Fibroblast of pulmonary artery (primary cell): ENCODE measurements at regions not wholly inside any gene's neighbourhood (a gene's known extent, or its start where the extent isn't known, plus 50 kb on each side); places are given as distances from the start of the nearest gene placed in this dataset.

Experiments used
- DNase-seq: peaks from one replicate; pipeline ENCODE4 v3.0.0-alpha.2; 2010; ENCODE audit warnings: low read depth
- H3K4me3 ChIP-seq: replicated peaks from 2 replicates; pipeline ENCODE4 v1.5.1; 2011; ENCODE audit warnings: low read depth, mild to moderate bottlenecking, control low read depth, low read length, moderate library complexity
- CTCF ChIP-seq: IDR thresholded peaks from 2 replicates; pipeline ENCODE4 v1.5.1; 2011; ENCODE audit warnings: mild to moderate bottlenecking, control low read depth, low read length, inconsistent platforms; ENCODE audit errors: missing control alignments

- no peak for TF ChIP-seq CTCF
- DNase-seq: no peak
- H3K4me3 ChIP-seq: no peak overlapping the region
Measured at GRCh38 chr13:87524775-87525174, 146.4 kb upstream of the SLITRK5 start.

DNA sequence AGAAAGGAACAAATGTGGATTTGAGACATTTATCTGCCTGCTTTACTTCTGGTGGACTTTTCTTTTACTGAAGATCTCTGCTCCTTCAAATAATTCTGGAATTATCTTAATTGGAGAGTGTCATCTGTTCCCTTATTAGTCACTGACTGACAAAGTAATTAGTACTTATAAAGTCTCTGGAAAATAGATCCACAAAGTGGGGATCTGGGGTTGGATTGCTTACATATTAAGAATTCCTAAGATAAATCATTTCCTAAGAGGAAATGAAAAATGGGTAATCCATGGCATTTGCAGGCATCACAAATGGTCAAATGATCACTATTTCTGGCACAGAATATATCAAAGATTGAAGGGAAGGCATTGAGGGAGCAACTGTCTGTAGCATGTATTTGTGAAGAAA is 137.4 kb upstream of the SLITRK5 start:
- H3K4me3 ChIP-seq: no peak overlapping the region
- no peak for DNase-seq
- no peak for TF ChIP-seq CTCF

DNA sequence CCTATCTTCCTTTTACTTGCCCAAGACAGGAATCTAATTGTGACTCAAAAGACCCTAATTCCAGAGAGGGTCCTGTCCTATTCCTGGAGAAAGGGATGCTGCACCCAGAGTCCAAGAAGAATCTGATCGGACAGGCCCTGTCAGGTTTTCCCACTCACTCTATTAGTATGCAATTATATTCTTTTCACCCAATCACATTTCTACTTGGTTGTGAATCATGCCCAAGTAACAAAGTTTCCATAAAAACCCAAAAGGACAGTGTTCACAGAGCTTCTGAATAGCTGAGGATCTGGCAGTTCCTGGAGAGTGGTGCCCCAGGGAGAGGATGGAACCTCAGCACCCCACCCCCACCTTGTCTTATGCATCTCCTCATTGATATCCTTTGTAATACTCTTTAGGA is 135.3 kb upstream of the SLITRK5 start:
- no peak for TF ChIP-seq CTCF
- no peak overlapping the region for H3K4me3 ChIP-seq
- DNase-seq: no peak

DNA sequence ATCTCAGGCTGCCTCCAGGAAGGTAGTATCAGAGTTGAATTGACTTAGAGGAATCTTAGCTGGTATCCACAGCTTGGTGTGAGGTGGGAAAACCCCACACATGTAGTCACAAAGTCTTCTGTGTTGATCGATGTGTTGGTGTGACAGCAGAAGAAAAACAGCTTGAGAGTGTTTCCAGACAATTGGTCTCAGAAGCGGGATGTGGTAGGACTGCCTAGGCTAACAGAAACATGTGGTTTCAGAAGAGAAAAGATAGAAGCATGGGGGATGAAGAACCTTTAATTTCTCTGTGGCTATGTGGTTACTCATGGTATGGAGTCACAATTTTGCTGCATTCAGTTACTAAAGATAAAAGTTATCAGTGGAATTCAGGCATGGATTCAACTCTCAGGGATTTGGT is 134.7 kb upstream of the SLITRK5 start:
- H3K4me3 ChIP-seq: no peak overlapping the region
- DNase-seq: no peak
- TF ChIP-seq CTCF: no peak

DNA sequence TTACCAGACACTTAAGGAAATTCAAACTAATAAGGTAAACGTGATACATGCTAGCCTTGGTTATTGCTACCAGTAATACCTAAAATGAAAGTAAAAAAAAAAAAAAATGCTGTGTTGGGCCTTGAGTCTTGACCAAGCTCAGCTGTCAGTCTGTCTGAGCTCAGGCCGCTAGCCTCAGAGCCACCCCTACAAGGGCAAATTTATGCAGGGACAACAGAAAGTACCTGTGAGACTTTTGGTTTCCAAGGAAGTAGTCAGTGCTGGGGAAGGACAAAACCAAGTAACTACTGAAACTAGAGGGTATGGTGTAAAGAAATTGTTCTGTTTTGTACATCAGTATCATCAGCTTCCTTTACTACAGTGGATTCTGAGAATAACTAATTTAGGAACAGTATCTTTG is 134.3 kb upstream of the SLITRK5 start:
- no peak for TF ChIP-seq CTCF
- DNase-seq: no peak
- no peak overlapping the region for H3K4me3 ChIP-seq

GRCh38 chr13:87537951-87538350 is 133.2 kb upstream of the SLITRK5 start:
- H3K4me3 ChIP-seq: no peak overlapping the region
- no peak for TF ChIP-seq CTCF
- DNase-seq: no peak

DNA sequence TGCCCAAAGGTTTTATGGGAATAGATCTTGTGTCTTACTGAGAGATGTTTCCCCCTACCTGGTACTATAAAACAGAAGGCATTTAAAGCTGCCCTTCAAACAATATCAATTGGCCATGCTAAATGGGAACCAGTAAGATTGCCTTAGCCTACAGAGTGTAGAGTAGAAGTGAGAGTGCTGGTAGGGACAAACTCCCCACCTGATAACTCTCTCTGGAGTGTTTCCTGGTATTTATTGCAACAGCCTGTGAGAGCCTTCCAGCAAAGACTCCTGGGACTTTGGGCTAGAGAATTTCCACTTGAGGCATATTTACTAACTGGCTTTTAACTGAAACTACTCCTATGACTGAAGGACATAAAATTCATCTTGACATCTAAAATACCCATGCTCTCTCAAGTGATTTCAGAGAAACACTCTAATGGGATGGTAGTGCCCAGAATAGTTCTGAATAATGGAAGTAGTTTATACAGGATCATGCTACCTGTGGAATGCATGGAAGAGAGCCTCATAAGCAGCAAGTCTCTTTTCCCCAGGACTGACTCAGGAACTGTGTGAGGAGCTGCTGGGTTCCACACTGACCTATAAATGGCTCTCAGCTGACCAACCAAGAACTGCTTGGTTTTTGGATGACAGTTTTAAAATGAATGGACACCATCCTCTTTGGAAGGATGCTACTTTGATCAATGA is 132.7 kb upstream of the SLITRK5 start:
- TF ChIP-seq CTCF: no peak
- no peak overlapping the region for H3K4me3 ChIP-seq
- no peak for DNase-seq
